ENCODE measurements at regions not wholly inside any gene's neighbourhood (a gene's known extent, or its start where the extent isn't known, plus 50 kb on each side); places are given as distances from the start of the nearest gene placed in this dataset.

GRCh38 chr3:124584552-124585391, 145.5 kb upstream of the UMPS start:
- DNase-seq (peak; percentile 15 to 18), ATAC-seq (peak; percentile 57 to 79 (median 72))
- H3K36me3 Mint-ChIP-seq: no peaks in the 10 kb centered on the region
- H3K4me3 Mint-ChIP-seq: peak overlapping the region; percentile 85
- peak overlapping the region; percentile 12 for H3K4me3 ChIP-seq (ENCODE audit: low read length)
- H3K4me1 ChIP-seq (ENCODE audit: control insufficient read depth, insufficient read depth, low read length): peaks cover 16% of the 10 kb centered on the region
- H3K9me3 Mint-ChIP-seq: no peaks in the 10 kb centered on the region
- peaks cover 25% of the 10 kb centered on the region for H3K27me3 ChIP-seq (ENCODE audit: control insufficient read depth, insufficient read depth, low read length)
- peaks cover 32 to 38% of the 10 kb centered on the region in 2 donors for H3K27me3 Mint-ChIP-seq (ENCODE audit: low read depth in 2 of 2)
- intact Hi-C loops (cut with micrococcal nuclease): no loop called here
- H3K9me3 ChIP-seq (ENCODE audit: control insufficient read depth, insufficient read depth, low read length): no peaks in the 10 kb centered on the region
- WGBS (ENCODE audit: insufficient coverage): 3% methylated on average over 59 of the region's 59 CpGs
- H3K27ac ChIP-seq (ENCODE audit: low read length): no peak overlapping the region
- H3K4me1 Mint-ChIP-seq: peaks cover 7 to 14% of the 10 kb centered on the region in 2 donors
- no peak for TF ChIP-seq CTCF (IDR thresholded peaks at IDR 0.05)
- H3K36me3 ChIP-seq (ENCODE audit: control insufficient read depth, insufficient read depth, low read length): no peaks in the 10 kb centered on the region
- H3K27ac Mint-ChIP-seq: no peak overlapping the region

- Histone ChIP-seq H3K27me3 (ENCODE audit: control insufficient read depth, insufficient read depth, low read length) (peaks cover 25% of the 10 kb centered on the region), H3K9me3 (ENCODE audit: control insufficient read depth, insufficient read depth, low read length) (no peaks in the 10 kb centered on the region), H3K27ac (ENCODE audit: low read length) (no peak overlapping the region), H3K36me3 (ENCODE audit: control insufficient read depth, insufficient read depth, low read length) (no peaks in the 10 kb centered on the region), H3K4me1 (ENCODE audit: control insufficient read depth, insufficient read depth, low read length) (peaks cover 16% of the 10 kb centered on the region), H3K4me3 (ENCODE audit: low read length) (no peak overlapping the region)
- H3K27ac Mint-ChIP-seq: no peak overlapping the region
- H3K27me3 Mint-ChIP-seq (ENCODE audit: low read depth in 2 of 2): peaks cover 30 to 38% of the 10 kb centered on the region in 2 donors
- intact Hi-C loops (cut with micrococcal nuclease): no loop called here
- no peak for TF ChIP-seq CTCF (IDR thresholded peaks at IDR 0.05)
- H3K9me3 Mint-ChIP-seq: no peaks in the 10 kb centered on the region
- H3K4me3 Mint-ChIP-seq: no peak overlapping the region
- DNase-seq (no peak), ATAC-seq (no peak)
- no peaks in the 10 kb centered on the region for H3K36me3 Mint-ChIP-seq
- peaks cover 7 to 14% of the 10 kb centered on the region in 2 donors for H3K4me1 Mint-ChIP-seq
- 56% methylated on average over 20 of the region's 21 CpGs for WGBS (ENCODE audit: insufficient coverage)
Observed at GRCh38 chr3:124586126-124587052, 143.9 kb upstream of the UMPS start.

- Histone ChIP-seq H3K4me1 (ENCODE audit: control insufficient read depth, insufficient read depth, low read length) (peaks cover 16% of the 10 kb centered on the region), H3K4me3 (ENCODE audit: low read length) (no peak overlapping the region), H3K36me3 (ENCODE audit: control insufficient read depth, insufficient read depth, low read length) (no peaks in the 10 kb centered on the region), H3K9me3 (ENCODE audit: control insufficient read depth, insufficient read depth, low read length) (no peaks in the 10 kb centered on the region), H3K27me3 (ENCODE audit: control insufficient read depth, insufficient read depth, low read length) (peaks cover 25% of the 10 kb centered on the region), H3K27ac (ENCODE audit: low read length) (no peak overlapping the region)
- Mint-ChIP-seq H3K4me1 (peaks cover 7 to 14% of the 10 kb centered on the region in 2 donors), H3K27ac (no peak overlapping the region), H3K4me3 (no peak overlapping the region), H3K27me3 (ENCODE audit: low read depth in 2 of 2) (peaks cover 24 to 35% of the 10 kb centered on the region in 2 donors), H3K9me3 (no peaks in the 10 kb centered on the region), H3K36me3 (no peaks in the 10 kb centered on the region)
- ATAC-seq: no peak
- intact Hi-C loops (cut with micrococcal nuclease): no loop called here
- TF ChIP-seq CTCF (IDR thresholded peaks at IDR 0.05): no peak
- DNase-seq: no peak
- 89% methylated on average over 3 of the region's 3 CpGs for WGBS (ENCODE audit: insufficient coverage)
Observed at GRCh38 chr3:124587053-124587408, 143.2 kb upstream of the UMPS start.

Data from natural killer cell (primary cell).